ENCODE measurements at regions not wholly inside any gene's neighbourhood (a gene's known extent, or its start where the extent isn't known, plus 50 kb on each side); places are given as distances from the start of the nearest gene placed in this dataset.

DNA sequence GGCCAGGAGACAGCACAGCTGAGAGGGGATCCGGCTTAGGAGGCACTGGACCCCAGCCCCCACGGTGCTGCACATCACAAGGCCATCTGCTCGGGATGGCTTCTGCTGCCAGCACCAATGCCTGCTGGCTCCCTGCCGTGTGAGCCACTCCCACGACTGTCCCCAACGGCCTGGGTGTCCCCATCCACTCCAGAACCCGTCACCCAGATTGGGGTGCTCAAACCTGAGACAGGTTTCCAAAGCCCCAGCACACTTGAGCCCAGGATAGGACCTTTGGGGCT is 102.4 kb downstream of the RFLNA start:
- Histone ChIP-seq H2AK9ac (replicated peaks; ENCODE audit: low read depth, low read length, poor library complexity) (no peak overlapping the region), H3K14ac (replicated peaks; ENCODE audit: low read depth, low read length) (no peak overlapping the region), H4K20me1 (ENCODE audit: insufficient read depth, low read length) (peaks cover 45% of the 10 kb centered on the region), H3K27me3 (ENCODE audit: control insufficient read depth, insufficient read depth, low read length) (no peaks in the 10 kb centered on the region), H2BK15ac (ENCODE audit: low read depth, low read length) (no peak overlapping the region), H3K27ac (ENCODE audit: insufficient read depth, low read length) (no peak overlapping the region), H3K4me2 (ENCODE audit: low read depth, low read length) (no peak overlapping the region), H3K9me1 (ENCODE audit: insufficient read depth, low read length) (peaks cover 6% of the 10 kb centered on the region), H3K4ac (ENCODE audit: low read depth, low read length) (no peak overlapping the region), H2BK20ac (ENCODE audit: low read depth, low read length) (no peak overlapping the region), H4K8ac (ENCODE audit: low read depth in 2 of 2, low read length in 2 of 2) (no peak overlapping the region), H3K79me1 (ENCODE audit: low read depth in 1 of 2, low read length in 2 of 2) (peaks cover 30 to 79% of the 10 kb centered on the region in 2 experiments), H4K5ac (ENCODE audit: low read depth, low read length) (no peak overlapping the region), H3K36me3 (ENCODE audit: control insufficient read depth, insufficient read depth, low read length) (peaks cover 60% of the 10 kb centered on the region), H3K9ac (ENCODE audit: low read depth, low read length) (no peak overlapping the region), H2AK5ac (ENCODE audit: low read depth, low read length) (no peak overlapping the region), H2AFZ (replicated peaks; ENCODE audit: low read length, poor library complexity) (peak overlapping the region; percentile 33), H3K9me3 (ENCODE audit: control insufficient read depth, insufficient read depth, low read length) (no peaks in the 10 kb centered on the region), H2BK120ac (ENCODE audit: low read depth, low read length) (no peak overlapping the region), H3K18ac (ENCODE audit: low read depth, low read length) (no peak overlapping the region), H3K23ac (ENCODE audit: low read depth, low read length) (no peak overlapping the region), H3K56ac (ENCODE audit: extremely low read depth, insufficient read depth, low read length) (no peak overlapping the region), H2BK5ac (ENCODE audit: low read depth, low read length, poor library complexity, severe bottlenecking) (no peak overlapping the region), H3K4me3 (ENCODE audit: insufficient read depth, low read depth, low read length) (no peak overlapping the region), H4K91ac (ENCODE audit: insufficient read depth, low read depth, low read length) (no peak overlapping the region), H3K4me1 (ENCODE audit: control insufficient read depth, insufficient read depth, low read length) (peaks cover 21% of the 10 kb centered on the region)
- no TSS peak for BruUV-seq (replicated peaks)
- dilution Hi-C loops (cut with HindIII; ENCODE audit: low sequenced_read_pairs, unreplicated experiment) (no loop called here), in situ Hi-C loops (cut with MboI; ENCODE audit: low sequenced_read_pairs) (no loop called here), intact Hi-C loops (cut with micrococcal nuclease) (no loop called here)
- no peak for DNase-seq
- ChIA-PET POLR2A (ENCODE audit: unreplicated experiment) (no interaction called here), CTCF (no interaction called here)
- no peak for TF ChIP-seq CTCF (conservative IDR thresholded peaks at IDR 0.05; ENCODE audit: low read depth, low read length)
- TF ChIP-seq RFX5 (IDR thresholded peaks at IDR 0.05; ENCODE audit: low read depth, low read length): no peak
- no peak for TF ChIP-seq SMC3 (IDR thresholded peaks at IDR 0.05; ENCODE audit: low read depth, low read length)
- no peak for TF ChIP-seq NFE2L2 (IDR thresholded peaks at IDR 0.05; ENCODE audit: low read depth, low read length)
- no peak for TF ChIP-seq CEBPB (IDR thresholded peaks at IDR 0.05; ENCODE audit: low read depth, low read length)
- no peak for TF ChIP-seq MAZ (IDR thresholded peaks at IDR 0.05; ENCODE audit: borderline replicate concordance, low read depth, low read length)
- TF ChIP-seq MXI1 (IDR thresholded peaks at IDR 0.05; ENCODE audit: borderline replicate concordance, low read depth, low read length): no peak
- TF ChIP-seq, protein P1, sequence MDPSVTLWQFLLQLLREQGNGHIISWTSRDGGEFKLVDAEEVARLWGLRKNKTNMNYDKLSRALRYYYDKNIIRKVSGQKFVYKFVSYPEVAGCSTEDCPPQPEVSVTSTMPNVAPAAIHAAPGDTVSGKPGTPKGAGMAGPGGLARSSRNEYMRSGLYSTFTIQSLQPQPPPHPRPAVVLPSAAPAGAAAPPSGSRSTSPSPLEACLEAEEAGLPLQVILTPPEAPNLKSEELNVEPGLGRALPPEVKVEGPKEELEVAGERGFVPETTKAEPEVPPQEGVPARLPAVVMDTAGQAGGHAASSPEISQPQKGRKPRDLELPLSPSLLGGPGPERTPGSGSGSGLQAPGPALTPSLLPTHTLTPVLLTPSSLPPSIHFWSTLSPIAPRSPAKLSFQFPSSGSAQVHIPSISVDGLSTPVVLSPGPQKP (IDR thresholded peaks at IDR 0.05; ENCODE audit: borderline replicate concordance, low read depth, low read length): no peak
- no peak for TF ChIP-seq POLR2A (IDR thresholded peaks at IDR 0.05; ENCODE audit: low read depth, low read length)
- TF ChIP-seq MAFK (IDR thresholded peaks at IDR 0.05; ENCODE audit: low read depth, low read length): no peak
- no peak for ATAC-seq (ENCODE audit: low read depth)
- WGBS, 2 experiments (ENCODE audit: extremely low coverage in 2 of 2, insufficient read length in 1 of 2): 61% methylated on average over 5 of the region's 7 CpGs; no CpG with 5 or more reads in 1 of the 2 experiments

Measured in IMR-90 (cell line).